Thoracic aorta (tissue), 2 donors: ENCODE measurements at regions not wholly inside any gene's neighbourhood (a gene's known extent, or its start where the extent isn't known, plus 50 kb on each side); places are given as distances from the start of the nearest gene placed in this dataset.

Source experiments
- ATAC-seq: fragments of 150-250 bp; one replicate; pipeline ENCODE4 v1.8.0; 2017; ENCODE audit warnings: low read depth; ENCODE audit not compliant: insufficient number of reproducible peaks, low FRiP score
- DNase-seq: peaks from one replicate; pipeline ENCODE4 v3.0.0-alpha.2; 2020; ENCODE audit warnings: low spot score
- H3K27ac ChIP-seq, 2 donors: fragments of 200-600 bp; sonication (generic); 1 replicate in 1 of 2; 2 replicates in 1 of 2; pipeline ENCODE4 v1.5.1; 2016; ENCODE audit warnings: mild to moderate bottlenecking in 2 of 2, moderate library complexity in 2 of 2
- H3K27me3 ChIP-seq: fragments of 200-600 bp; sonication (generic); replicated peaks from 2 replicates; pipeline ENCODE4 v1.6.0; 2016; ENCODE audit warnings: mild to moderate bottlenecking; ENCODE audit not compliant: insufficient read depth
- H3K36me3 ChIP-seq: fragments of 200-600 bp; sonication (generic); one replicate; pipeline ENCODE4 v1.5.1; 2016
- H3K4me1 ChIP-seq, 2 donors: fragments of 200-600 bp; sonication (generic); 1 replicate in 1 of 2; 2 replicates in 1 of 2; pipeline versions ENCODE4 v1.5.1 to v1.6.0; 2016; ENCODE audit warnings: low read depth in 2 of 2, mild to moderate bottlenecking in 1 of 2; ENCODE audit not compliant: control insufficient read depth in 1 of 2
- H3K4me3 ChIP-seq: fragments of 200-600 bp; sonication (generic); 2 replicates; pipeline ENCODE4 v1.5.1; 2016; ENCODE audit warnings: mild to moderate bottlenecking
- H3K9me3 ChIP-seq: fragments of 200-600 bp; sonication (generic); 2 replicates; pipeline ENCODE4 v1.5.1; 2016
- TF ChIP-seq, protein P1 (sequence below): fragments of 200-600 bp; sonication (generic); IDR thresholded peaks from one replicate; pipeline ENCODE4 v1.5.1; 2019; ENCODE audit warnings: antibody characterized with exemption

DNA sequence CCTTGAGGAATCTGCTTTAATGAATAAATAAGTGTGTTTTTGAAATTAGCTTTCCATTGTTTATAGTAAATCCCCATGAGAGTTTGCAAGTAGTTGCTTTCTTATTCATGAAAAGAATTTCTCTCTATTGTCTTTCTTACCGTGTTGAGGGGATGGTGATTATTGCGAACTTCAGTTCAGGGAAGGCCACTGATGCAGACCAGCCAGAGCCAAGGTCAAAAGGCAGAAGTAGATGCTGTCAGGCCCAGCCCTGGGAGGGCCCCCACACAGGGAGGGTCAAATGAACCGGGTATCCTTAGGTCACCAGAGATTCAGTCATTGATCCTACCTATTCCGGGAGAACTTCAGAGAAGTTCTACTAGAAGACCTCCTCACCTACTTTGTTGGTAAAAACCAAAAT, 185.9 kb downstream of the NUFIP1 start:
- TF ChIP-seq, protein P1, sequence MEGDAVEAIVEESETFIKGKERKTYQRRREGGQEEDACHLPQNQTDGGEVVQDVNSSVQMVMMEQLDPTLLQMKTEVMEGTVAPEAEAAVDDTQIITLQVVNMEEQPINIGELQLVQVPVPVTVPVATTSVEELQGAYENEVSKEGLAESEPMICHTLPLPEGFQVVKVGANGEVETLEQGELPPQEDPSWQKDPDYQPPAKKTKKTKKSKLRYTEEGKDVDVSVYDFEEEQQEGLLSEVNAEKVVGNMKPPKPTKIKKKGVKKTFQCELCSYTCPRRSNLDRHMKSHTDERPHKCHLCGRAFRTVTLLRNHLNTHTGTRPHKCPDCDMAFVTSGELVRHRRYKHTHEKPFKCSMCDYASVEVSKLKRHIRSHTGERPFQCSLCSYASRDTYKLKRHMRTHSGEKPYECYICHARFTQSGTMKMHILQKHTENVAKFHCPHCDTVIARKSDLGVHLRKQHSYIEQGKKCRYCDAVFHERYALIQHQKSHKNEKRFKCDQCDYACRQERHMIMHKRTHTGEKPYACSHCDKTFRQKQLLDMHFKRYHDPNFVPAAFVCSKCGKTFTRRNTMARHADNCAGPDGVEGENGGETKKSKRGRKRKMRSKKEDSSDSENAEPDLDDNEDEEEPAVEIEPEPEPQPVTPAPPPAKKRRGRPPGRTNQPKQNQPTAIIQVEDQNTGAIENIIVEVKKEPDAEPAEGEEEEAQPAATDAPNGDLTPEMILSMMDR = no peak
- no peaks in the 10 kb centered on the region for H3K9me3 ChIP-seq
- no peak for DNase-seq
- H3K4me3 ChIP-seq = no peak overlapping the region
- peaks cover 0 to 14% of the 10 kb centered on the region in 2 donors for H3K4me1 ChIP-seq
- no peaks in the 10 kb centered on the region for H3K27me3 ChIP-seq
- no peak for ATAC-seq
- no peak overlapping the region for H3K27ac ChIP-seq
- no peaks in the 10 kb centered on the region for H3K36me3 ChIP-seq

DNA sequence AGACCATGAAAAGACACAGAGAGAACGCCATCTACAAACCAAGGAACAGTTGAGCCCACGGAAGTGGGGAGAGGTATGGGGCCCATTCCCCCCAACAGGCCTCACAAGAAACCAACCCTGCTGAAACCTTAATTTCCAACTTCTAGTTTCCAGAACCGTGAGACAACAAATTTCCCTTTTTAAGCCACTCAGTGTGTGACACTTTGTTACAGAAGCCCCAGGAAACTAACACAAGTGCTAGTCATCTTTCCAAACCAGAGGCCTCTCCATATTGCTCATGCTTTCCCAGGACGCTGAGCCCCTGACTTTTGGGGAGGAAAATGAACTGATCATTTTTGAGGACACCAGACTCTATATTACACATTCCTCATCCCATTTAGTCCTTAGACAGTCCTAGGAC, 186.8 kb downstream of the NUFIP1 start:
- TF ChIP-seq, protein P1 = no peak
- H3K27me3 ChIP-seq = no peaks in the 10 kb centered on the region
- no peak overlapping the region for H3K27ac ChIP-seq
- H3K4me3 ChIP-seq = no peak overlapping the region
- H3K4me1 ChIP-seq = peaks cover 0 to 15% of the 10 kb centered on the region in 2 donors
- no peaks in the 10 kb centered on the region for H3K36me3 ChIP-seq
- ATAC-seq (no peak), DNase-seq (no peak)
- H3K9me3 ChIP-seq = no peaks in the 10 kb centered on the region

DNA sequence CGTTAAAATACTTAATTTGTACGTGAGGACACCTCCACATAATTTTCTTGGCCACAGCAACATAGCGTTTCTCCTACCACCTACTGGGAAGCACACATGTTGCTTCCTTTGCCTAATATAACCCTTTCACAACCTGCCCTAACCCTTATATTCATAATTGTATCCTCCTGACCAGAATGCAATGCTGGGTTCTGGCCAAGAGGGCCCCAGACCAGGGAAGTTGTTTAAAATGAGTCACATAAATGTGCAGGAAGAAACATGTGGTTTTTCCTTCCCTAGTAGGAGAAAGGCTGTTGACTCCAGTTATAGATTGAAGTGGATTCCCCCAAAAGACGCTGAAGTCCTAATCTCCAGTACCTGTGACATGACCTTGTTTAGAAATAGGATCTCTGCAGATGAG, 187.3 kb downstream of the NUFIP1 start:
- no peaks in the 10 kb centered on the region for H3K27me3 ChIP-seq
- DNase-seq (no peak), ATAC-seq (no peak)
- no peak overlapping the region for H3K4me3 ChIP-seq
- no peaks in the 10 kb centered on the region for H3K36me3 ChIP-seq
- no peak overlapping the region for H3K27ac ChIP-seq
- H3K4me1 ChIP-seq = peaks cover 0 to 15% of the 10 kb centered on the region in 2 donors
- no peaks in the 10 kb centered on the region for H3K9me3 ChIP-seq
- TF ChIP-seq, protein P1 = no peak

DNA sequence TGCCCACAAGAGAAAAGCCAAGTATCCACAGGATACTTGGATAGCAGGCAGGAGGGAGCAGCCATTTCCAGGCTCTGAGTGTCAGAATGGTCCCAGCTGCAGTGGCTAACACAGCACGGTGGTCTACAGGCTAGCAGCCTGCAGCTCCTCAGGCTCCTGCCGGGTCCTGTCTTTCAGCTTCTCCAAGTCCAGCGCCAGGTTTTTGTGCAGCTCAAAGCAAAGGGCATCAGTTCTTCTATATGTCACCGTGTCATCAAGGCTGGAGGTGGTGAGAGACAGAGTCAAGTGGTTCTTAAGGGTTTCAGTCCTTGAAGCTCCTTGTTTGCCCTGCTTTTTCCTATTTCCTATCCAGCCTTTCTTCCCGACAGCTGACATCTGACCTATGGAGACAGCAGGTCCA, 188.6 kb downstream of the NUFIP1 start:
- Histone ChIP-seq H3K4me3 (no peak overlapping the region), H3K27me3 (no peaks in the 10 kb centered on the region), H3K36me3 (no peaks in the 10 kb centered on the region), H3K9me3 (no peaks in the 10 kb centered on the region), H3K4me1 (peaks cover 0 to 9% of the 10 kb centered on the region in 2 donors), H3K27ac (no peak overlapping the region)
- no peak for ATAC-seq
- TF ChIP-seq, protein P1 = no peak
- DNase-seq = no peak

DNA sequence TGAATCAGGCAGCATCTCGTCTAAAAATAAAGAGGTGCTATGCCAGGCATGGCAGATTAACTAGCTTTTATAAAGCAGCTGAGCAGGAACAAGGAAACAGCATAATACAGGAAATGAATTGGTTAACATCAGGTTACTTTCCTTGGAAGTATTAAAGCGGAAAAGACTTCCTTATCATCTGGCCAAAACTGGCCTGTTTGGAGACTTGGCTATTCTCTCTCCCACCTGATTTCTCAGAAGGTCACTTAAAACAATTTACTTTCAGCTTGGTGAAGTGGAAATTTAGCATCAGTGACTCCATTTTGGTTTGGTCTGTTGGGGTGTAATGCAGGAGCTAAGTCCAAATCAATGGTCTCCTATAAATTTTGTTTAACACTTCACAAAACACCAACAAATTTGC, 191.6 kb downstream of the NUFIP1 start:
- no peak for ATAC-seq
- DNase-seq = no peak
- Histone ChIP-seq H3K4me1 (peaks cover 0 to 9% of the 10 kb centered on the region in 2 donors), H3K27ac (no peak overlapping the region), H3K4me3 (no peak overlapping the region), H3K9me3 (no peaks in the 10 kb centered on the region), H3K36me3 (no peaks in the 10 kb centered on the region), H3K27me3 (no peaks in the 10 kb centered on the region)
- TF ChIP-seq, protein P1 = no peak
